Right atrium auricular region (tissue), 2 donors: ENCODE measurements at regions not wholly inside any gene's neighbourhood (a gene's known extent, or its start where the extent isn't known, plus 50 kb on each side); places are given as distances from the start of the nearest gene placed in this dataset.
"Not testable (repeated sequence)": the region's sequence is repeated elsewhere in the genome, so short reads cannot be mapped to it uniquely, and the experiment has no call there.

Experiments
- DNase-seq: peaks from one replicate; pipeline ENCODE4 v3.0.0-alpha.2; 2019; ENCODE audit warnings: low spot score
- H3K27ac ChIP-seq, 2 donors: fragments of 200-600 bp; sonication (generic); 1 replicate in 1 of 2; 2 replicates in 1 of 2; pipeline ENCODE4 v1.5.1; 2016 to 2019
- H3K27me3 ChIP-seq, 2 donors: fragments of 200-600 bp; sonication (generic); one replicate each; pipeline versions ENCODE4 v1.5.1 to v1.6.0; 2017 to 2019
- H3K36me3 ChIP-seq: fragments of 200-600 bp; sonication (generic); one replicate; pipeline ENCODE4 v1.5.1; 2016
- H3K4me1 ChIP-seq, 2 donors: fragments of 200-600 bp; sonication (generic); one replicate each; pipeline versions ENCODE4 v1.5.1 to v1.6.0; 2017 to 2019
- H3K4me3 ChIP-seq, 2 donors: fragments of 200-600 bp; sonication (generic); 1 replicate in 1 of 2; 2 replicates in 1 of 2; pipeline ENCODE4 v1.5.1; 2017 to 2019; ENCODE audit warnings: mild to moderate bottlenecking in 1 of 2, moderate library complexity in 1 of 2
- H3K9me3 ChIP-seq, 2 donors: fragments of 200-600 bp; sonication (generic); one replicate each; pipeline ENCODE4 v1.5.1; 2019
- CTCF ChIP-seq, 2 donors: fragments of 200-600 bp; sonication (generic); IDR thresholded peaks; one replicate each; pipeline ENCODE4 v1.5.1; 2019; ENCODE audit warnings: antibody characterized with exemption in 2 of 2

DNA sequence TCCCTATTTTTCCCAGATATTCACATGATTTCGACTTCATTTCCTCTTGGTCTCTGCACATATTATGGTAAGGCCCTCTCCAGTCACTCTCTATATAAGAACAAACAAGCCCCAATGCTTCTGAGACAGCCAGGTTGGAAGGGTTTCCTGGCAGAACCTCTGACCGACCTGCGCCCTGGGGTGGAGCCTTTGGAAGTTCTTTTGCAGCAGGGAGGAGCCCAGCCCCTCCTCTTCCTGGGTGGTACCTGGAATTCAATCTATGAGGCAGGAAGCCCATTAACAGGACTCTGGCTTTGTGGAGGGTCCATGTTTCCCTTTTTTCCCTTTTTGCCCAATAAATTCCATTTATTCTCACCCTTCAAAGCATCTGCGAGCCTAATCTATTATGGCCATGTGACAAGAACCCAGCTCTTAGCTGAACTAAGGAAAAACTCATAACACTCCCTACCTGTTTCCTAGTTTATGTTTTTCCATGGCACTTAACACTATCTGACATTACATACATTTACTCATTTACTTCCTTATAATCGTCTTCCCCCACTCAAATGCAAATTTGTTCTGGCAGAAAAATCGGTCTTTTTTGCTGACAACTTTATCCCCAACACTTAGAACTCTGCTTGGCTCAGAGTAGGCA is 92.5 kb upstream of the FRMD4A start:
- no peak for DNase-seq
- Histone ChIP-seq H3K9me3 (no peaks in the 10 kb centered on the region), H3K27ac (no peak overlapping the region), H3K27me3 (no peaks in the 10 kb centered on the region), H3K36me3 (no peaks in the 10 kb centered on the region), H3K4me3 (no peak overlapping the region), H3K4me1 (no peaks in the 10 kb centered on the region)
- no peak for TF ChIP-seq CTCF (IDR thresholded peaks at IDR 0.05)

DNA sequence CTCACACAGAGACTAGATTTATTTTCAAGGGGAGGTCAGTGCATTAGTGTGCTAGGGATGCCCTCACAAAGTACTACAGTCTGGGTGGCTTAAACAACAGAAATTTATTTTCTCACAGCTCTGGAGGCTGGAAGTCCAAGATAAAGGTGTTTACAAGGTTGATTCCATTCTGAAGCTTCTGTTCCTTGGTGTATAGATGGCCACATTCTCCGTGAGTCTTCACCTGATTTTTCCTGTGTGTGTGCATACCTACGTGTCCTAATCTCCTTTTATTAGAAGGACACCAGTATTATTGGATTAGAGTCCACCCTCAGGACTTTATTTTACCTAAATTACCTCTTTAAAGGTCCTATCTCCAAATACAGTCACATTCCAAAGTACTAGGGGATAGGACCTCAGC is 91.7 kb upstream of the FRMD4A start:
- Histone ChIP-seq H3K9me3 (no peaks in the 10 kb centered on the region), H3K4me1 (no peaks in the 10 kb centered on the region), H3K27ac (no peak overlapping the region), H3K4me3 (no peak overlapping the region), H3K36me3 (no peaks in the 10 kb centered on the region), H3K27me3 (no peaks in the 10 kb centered on the region)
- TF ChIP-seq CTCF (IDR thresholded peaks at IDR 0.05) = no peak
- no peak for DNase-seq

DNA sequence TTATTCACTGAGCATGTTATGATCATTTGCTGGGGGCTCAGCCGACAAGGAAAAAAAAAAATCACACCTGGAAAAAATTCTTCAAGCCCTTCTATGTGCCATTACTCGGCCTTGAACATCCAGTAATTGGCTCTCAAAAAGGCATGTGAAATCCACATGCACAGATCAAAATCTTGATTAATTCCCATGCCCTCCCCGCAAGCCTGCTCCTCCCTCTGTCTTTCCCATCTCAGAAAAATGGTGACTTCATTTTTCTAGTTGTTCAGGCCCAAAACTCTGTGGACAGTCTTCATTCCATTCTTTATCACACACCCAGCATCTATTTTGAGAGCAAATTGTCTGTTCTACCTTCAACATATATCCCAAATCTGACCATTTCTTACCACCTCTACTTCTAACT is 91.2 kb upstream of the FRMD4A start:
- Histone ChIP-seq H3K4me1 (no peaks in the 10 kb centered on the region), H3K27ac (no peak overlapping the region), H3K9me3 (no peaks in the 10 kb centered on the region), H3K4me3 (no peak overlapping the region), H3K36me3 (no peaks in the 10 kb centered on the region), H3K27me3 (no peaks in the 10 kb centered on the region)
- no peak for TF ChIP-seq CTCF (IDR thresholded peaks at IDR 0.05)
- DNase-seq = no peak

GRCh38 chr10:14417336-14417735 is 86.6 kb upstream of the FRMD4A start:
- not testable (repeated sequence) for H3K4me3 ChIP-seq, H3K27ac ChIP-seq, H3K9me3 ChIP-seq, H3K36me3 ChIP-seq, DNase-seq, H3K4me1 ChIP-seq, H3K27me3 ChIP-seq

GRCh38 chr10:14416308-14416700 is 85.6 kb upstream of the FRMD4A start:
- Histone ChIP-seq H3K27ac (no peak overlapping the region), H3K4me3 (no peak overlapping the region), H3K4me1 (no peaks in the 10 kb centered on the region), H3K27me3 (no peaks in the 10 kb centered on the region), H3K9me3 (no peaks in the 10 kb centered on the region), H3K36me3 (no peaks in the 10 kb centered on the region)
- no peak for TF ChIP-seq CTCF (IDR thresholded peaks at IDR 0.05)
- no peak for DNase-seq

DNA sequence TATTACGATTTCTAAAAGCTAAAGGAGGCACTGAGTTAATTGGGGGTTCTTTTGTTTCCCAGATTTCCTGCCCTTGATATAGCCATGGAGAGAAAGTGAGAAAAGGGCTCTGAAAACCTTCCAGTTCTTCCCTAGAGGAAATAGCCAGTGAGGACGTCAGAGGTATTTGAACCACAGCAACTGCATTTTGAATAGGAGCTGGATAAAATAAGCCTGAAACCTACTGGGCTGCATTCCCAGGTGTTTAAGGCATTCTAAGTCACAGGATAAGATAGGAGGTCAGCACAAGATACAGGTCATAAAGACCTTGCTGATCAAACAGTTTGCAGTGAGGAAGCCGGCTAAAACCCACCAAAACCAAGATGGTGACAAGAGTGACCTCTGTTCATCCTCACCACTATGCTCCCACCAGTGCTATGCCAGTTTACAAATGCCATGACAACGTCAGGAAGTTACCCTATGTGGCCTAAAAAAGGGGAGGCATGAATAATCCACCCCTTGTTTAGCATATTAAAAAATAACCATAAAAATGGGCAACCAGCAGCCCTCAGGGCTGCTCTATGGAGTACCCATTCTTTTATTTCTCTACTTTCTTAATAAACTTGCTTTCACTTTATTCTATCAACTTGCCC is 85.1 kb upstream of the FRMD4A start:
- H3K9me3 ChIP-seq = no peaks in the 10 kb centered on the region
- H3K27ac ChIP-seq = no peak overlapping the region
- TF ChIP-seq CTCF (IDR thresholded peaks at IDR 0.05) = no peak
- no peak overlapping the region for H3K4me3 ChIP-seq
- no peaks in the 10 kb centered on the region for H3K27me3 ChIP-seq
- H3K4me1 ChIP-seq = no peaks in the 10 kb centered on the region
- no peaks in the 10 kb centered on the region for H3K36me3 ChIP-seq
- DNase-seq = no peak
